Fibroblast of gingiva (primary cell): ENCODE measurements at regions not wholly inside any gene's neighbourhood (a gene's known extent, or its start where the extent isn't known, plus 50 kb on each side); places are given as distances from the start of the nearest gene placed in this dataset.
A peak's percentile ranks its signal among the peaks of the same experiment; 100 is the strongest.
"Not testable (repeated sequence)": the region's sequence is repeated elsewhere in the genome, so short reads cannot be mapped to it uniquely, and the experiment has no call there.

Experiments used
- DNase-seq: peaks from one replicate; pipeline ENCODE4 v3.0.0-alpha.2; 2011; ENCODE audit warnings: low read depth

- peak; percentile 4 for DNase-seq
These were observed 219.4 kb downstream of the NKX6-1 start for GRCh38 chr4:84279678-84280077.

- no peak for DNase-seq
These were observed 221.2 kb downstream of the NKX6-1 start for GRCh38 chr4:84277923-84278322.

- no peak for DNase-seq
These were observed 222.3 kb downstream of the NKX6-1 start for GRCh38 chr4:84276752-84277151.

- no peak for DNase-seq
These were observed 229.5 kb downstream of the NKX6-1 start for GRCh38 chr4:84269536-84270044.

- DNase-seq = no peak
These were observed 234.4 kb downstream of the NKX6-1 start for GRCh38 chr4:84264652-84265051.

GRCh38 chr4:84263415-84263814 is 235.7 kb downstream of the NKX6-1 start:
- no peak for DNase-seq

- no peak for DNase-seq
These were observed 238.6 kb downstream of the NKX6-1 start for GRCh38 chr4:84260495-84260894.

GRCh38 chr4:84258905-84259830 is 239.9 kb downstream of the NKX6-1 start:
- peak; percentile 15 for DNase-seq

- no peak for DNase-seq
These were observed 244.6 kb downstream of the NKX6-1 start for GRCh38 chr4:84254537-84254936.

- no peak for DNase-seq
These were observed 249.6 kb downstream of the NKX6-1 start for GRCh38 chr4:84249521-84249920.

- not testable (repeated sequence) for DNase-seq
These were observed 254.1 kb downstream of the NKX6-1 start for GRCh38 chr4:84245042-84245441.

- not testable (repeated sequence) for DNase-seq
These were observed 254.7 kb downstream of the NKX6-1 start for GRCh38 chr4:84244346-84244801.

- no peak for DNase-seq
These were observed 255.4 kb downstream of the NKX6-1 start for GRCh38 chr4:84243685-84244084.

GRCh38 chr4:84239278-84239845 is 259.7 kb downstream of the NKX6-1 start:
- no peak for DNase-seq

GRCh38 chr4:84238247-84239090 is 260.6 kb downstream of the NKX6-1 start:
- DNase-seq = peak; percentile 79

- no peak for DNase-seq
These were observed 262.1 kb downstream of the NKX6-1 start for GRCh38 chr4:84237008-84237407.

- DNase-seq = no peak
These were observed 263.8 kb downstream of the NKX6-1 start for GRCh38 chr4:84235126-84235944.

- DNase-seq = no peak
These were observed 266.6 kb downstream of the NKX6-1 start for GRCh38 chr4:84232309-84233095.

GRCh38 chr4:84231539-84232055 is 267.5 kb downstream of the NKX6-1 start:
- no peak for DNase-seq

GRCh38 chr4:84224522-84224921 is 274.6 kb downstream of the NKX6-1 start:
- DNase-seq = no peak
